Mesothelial cell of epicardium (in vitro differentiated cells): ENCODE measurements at regions not wholly inside any gene's neighbourhood (a gene's known extent, or its start where the extent isn't known, plus 50 kb on each side); places are given as distances from the start of the nearest gene placed in this dataset.
"Not testable (repeated sequence)": the region's sequence is repeated elsewhere in the genome, so short reads cannot be mapped to it uniquely, and the experiment has no call there.

Experiments used
- DNase-seq, 2 experiments: peaks; one replicate each; pipeline ENCODE4 v3.0.0; 2021; ENCODE audit warnings: low spot score in 2 of 2; ENCODE audit not compliant: unreplicated experiment in 2 of 2
- H3K27ac Mint-ChIP-seq: 2 replicates; pipeline ENCODE4 v1.8.0; 2021; ENCODE audit warnings: mixed read lengths
- H3K27me3 Mint-ChIP-seq: 2 replicates; pipeline ENCODE4 v1.8.0; 2021; ENCODE audit warnings: low read depth, mixed read lengths
- H3K36me3 Mint-ChIP-seq: 2 replicates; pipeline ENCODE4 v1.8.0; 2021; ENCODE audit warnings: mixed read lengths
- H3K4me1 Mint-ChIP-seq: 2 replicates; pipeline ENCODE4 v1.8.0; 2021; ENCODE audit warnings: mixed read lengths
- H3K4me3 Mint-ChIP-seq: 2 replicates; pipeline ENCODE4 v1.8.0; 2021; ENCODE audit warnings: mild to moderate bottlenecking, moderate library complexity, mixed read lengths
- H3K9me3 Mint-ChIP-seq: 2 replicates; pipeline ENCODE4 v1.8.0; 2021; ENCODE audit warnings: mixed read lengths
- CTCF ChIP-seq: fragments of 200-600 bp; sonication (generic); IDR thresholded peaks from one replicate; pipeline ENCODE4 v1.5.0; 2021; ENCODE audit warnings: antibody characterized with exemption; ENCODE audit not compliant: unreplicated experiment

GRCh38 chr2:179331061-179331460, 66.4 kb upstream of the SESTD1 start:
- Mint-ChIP-seq H3K36me3 (peaks cover 4% of the 10 kb centered on the region), H3K27me3 (peaks cover 9% of the 10 kb centered on the region), H3K9me3 (peaks cover 15% of the 10 kb centered on the region), H3K27ac (no peak overlapping the region), H3K4me3 (no peak overlapping the region), H3K4me1 (peaks cover 35% of the 10 kb centered on the region)
- no peak for DNase-seq
- TF ChIP-seq CTCF = no peak

GRCh38 chr2:179322289-179322688, 57.7 kb upstream of the SESTD1 start:
- H3K4me1 Mint-ChIP-seq = no peaks in the 10 kb centered on the region
- no peak overlapping the region for H3K27ac Mint-ChIP-seq
- no peak for DNase-seq
- no peaks in the 10 kb centered on the region for H3K36me3 Mint-ChIP-seq
- peaks cover 3% of the 10 kb centered on the region for H3K27me3 Mint-ChIP-seq
- H3K9me3 Mint-ChIP-seq = peaks cover 11% of the 10 kb centered on the region
- no peak overlapping the region for H3K4me3 Mint-ChIP-seq
- no peak for TF ChIP-seq CTCF

GRCh38 chr2:179321034-179321433, 56.4 kb upstream of the SESTD1 start:
- H3K9me3 Mint-ChIP-seq = peaks cover 16% of the 10 kb centered on the region
- not testable (repeated sequence) for H3K36me3 Mint-ChIP-seq, H3K4me1 Mint-ChIP-seq, H3K27ac Mint-ChIP-seq, DNase-seq, H3K27me3 Mint-ChIP-seq, H3K4me3 Mint-ChIP-seq

- not testable (repeated sequence) for H3K27me3 Mint-ChIP-seq, H3K27ac Mint-ChIP-seq, H3K4me1 Mint-ChIP-seq, H3K36me3 Mint-ChIP-seq, DNase-seq, H3K4me3 Mint-ChIP-seq
- H3K9me3 Mint-ChIP-seq = peaks cover 27% of the 10 kb centered on the region
These were observed 50.1 kb upstream of the SESTD1 start for GRCh38 chr2:179314729-179315128.
